ENCODE measurements at regions not wholly inside any gene's neighbourhood (a gene's known extent, or its start where the extent isn't known, plus 50 kb on each side); places are given as distances from the start of the nearest gene placed in this dataset.

DNA sequence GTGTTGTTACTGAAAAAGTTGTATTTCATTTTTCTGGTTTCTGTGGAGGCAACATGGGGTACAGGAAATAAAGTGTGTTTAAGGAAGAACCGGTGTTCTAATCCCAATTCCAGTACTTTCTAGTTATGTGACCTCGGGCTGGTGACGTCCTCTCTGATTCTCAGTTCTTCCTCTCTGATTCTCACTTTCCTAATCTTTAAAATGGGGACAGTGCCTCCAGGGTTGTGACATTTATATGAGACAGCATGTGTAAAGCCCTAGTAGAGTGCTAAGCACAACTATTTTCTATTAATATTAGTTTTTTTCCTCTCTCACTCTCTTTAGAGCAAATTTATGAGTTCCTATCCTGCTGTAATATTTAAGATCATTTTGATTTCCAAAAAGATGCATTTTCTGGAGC is 50.9 kb upstream of the PTPDC1 start:
- no peak overlapping the region for H3K4me3 ChIP-seq
- no peaks in the 10 kb centered on the region for H3K9me3 ChIP-seq
- H3K4me1 ChIP-seq, result peaks cover 10 to 26% (median 15%) of the 10 kb centered on the region in 4 donors
- no peaks in the 10 kb centered on the region for H3K36me3 ChIP-seq
- no peak overlapping the region for H3K27ac ChIP-seq
- 81 to 92% (median 91%) methylated on average over 3 of the region's 3 CpGs for WGBS, 5 donors
- DNase-seq, result no peak
- intact Hi-C loops (cut with DNase I; ENCODE audit: low total_unique reads), result no loop called here
- H3K27me3 ChIP-seq, result no peaks in the 10 kb centered on the region
- TF ChIP-seq POLR2A (IDR thresholded peaks at IDR 0.05), result no peak
- TF ChIP-seq POLR2AphosphoS5 (IDR thresholded peaks at IDR 0.05), result no peak
- no peak for TF ChIP-seq EP300 (IDR thresholded peaks at IDR 0.05)

DNA sequence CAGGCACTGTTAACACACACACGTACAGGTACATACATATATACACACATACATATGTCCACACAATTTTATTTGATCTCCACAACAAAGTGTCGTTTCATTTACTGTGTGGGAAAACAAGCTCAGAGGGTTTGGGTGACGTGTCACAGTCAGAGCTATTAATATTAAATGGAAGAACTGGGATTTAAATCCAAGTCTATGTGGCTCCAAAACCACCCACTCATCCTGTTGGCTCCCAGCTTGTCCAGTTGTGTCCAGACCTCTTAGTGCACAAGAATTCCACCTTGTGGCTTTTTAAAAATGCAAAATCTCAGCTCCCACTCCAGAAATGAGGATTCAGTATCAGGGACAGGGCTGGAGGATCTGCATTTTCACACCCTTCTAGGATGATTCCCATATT is 52.3 kb upstream of the PTPDC1 start:
- Histone ChIP-seq H3K27me3 (no peaks in the 10 kb centered on the region), H3K4me3 (peak overlapping the region in 2 of 4 donors; percentile 81 to 83), H3K4me1 (peaks cover 10 to 26% (median 15%) of the 10 kb centered on the region in 4 donors), H3K36me3 (no peaks in the 10 kb centered on the region), H3K27ac (peak overlapping the region in 1 of 5 donors; percentile 91), H3K9me3 (no peaks in the 10 kb centered on the region)
- TF ChIP-seq, protein P1, sequence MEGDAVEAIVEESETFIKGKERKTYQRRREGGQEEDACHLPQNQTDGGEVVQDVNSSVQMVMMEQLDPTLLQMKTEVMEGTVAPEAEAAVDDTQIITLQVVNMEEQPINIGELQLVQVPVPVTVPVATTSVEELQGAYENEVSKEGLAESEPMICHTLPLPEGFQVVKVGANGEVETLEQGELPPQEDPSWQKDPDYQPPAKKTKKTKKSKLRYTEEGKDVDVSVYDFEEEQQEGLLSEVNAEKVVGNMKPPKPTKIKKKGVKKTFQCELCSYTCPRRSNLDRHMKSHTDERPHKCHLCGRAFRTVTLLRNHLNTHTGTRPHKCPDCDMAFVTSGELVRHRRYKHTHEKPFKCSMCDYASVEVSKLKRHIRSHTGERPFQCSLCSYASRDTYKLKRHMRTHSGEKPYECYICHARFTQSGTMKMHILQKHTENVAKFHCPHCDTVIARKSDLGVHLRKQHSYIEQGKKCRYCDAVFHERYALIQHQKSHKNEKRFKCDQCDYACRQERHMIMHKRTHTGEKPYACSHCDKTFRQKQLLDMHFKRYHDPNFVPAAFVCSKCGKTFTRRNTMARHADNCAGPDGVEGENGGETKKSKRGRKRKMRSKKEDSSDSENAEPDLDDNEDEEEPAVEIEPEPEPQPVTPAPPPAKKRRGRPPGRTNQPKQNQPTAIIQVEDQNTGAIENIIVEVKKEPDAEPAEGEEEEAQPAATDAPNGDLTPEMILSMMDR (IDR thresholded peaks at IDR 0.05), result no peak
- TF ChIP-seq POLR2A (IDR thresholded peaks at IDR 0.05) (no peak), EP300 (IDR thresholded peaks at IDR 0.05) (no peak), POLR2AphosphoS5 (IDR thresholded peaks at IDR 0.05) (no peak)
- no peak for DNase-seq
- intact Hi-C loops (cut with DNase I; ENCODE audit: low total_unique reads), result no loop called here
- WGBS, 5 donors, result 65 to 79% (median 76%) methylated on average over 3 of the region's 3 CpGs

- Histone ChIP-seq H3K27me3 (no peaks in the 10 kb centered on the region), H3K36me3 (no peaks in the 10 kb centered on the region), H3K4me1 (peaks cover 10 to 26% (median 15%) of the 10 kb centered on the region in 4 donors), H3K9me3 (no peaks in the 10 kb centered on the region), H3K27ac (peak overlapping the region in 4 of 5 donors; percentile 84 to 94 (median 91)), H3K4me3 (peak overlapping the region; percentile 77 to 86 (median 82))
- DNase-seq, result no peak
- TF ChIP-seq POLR2A (IDR thresholded peaks at IDR 0.05), result no peak
- TF ChIP-seq, protein P1 (IDR thresholded peaks at IDR 0.05), result no peak
- 51 to 59% (median 56%) methylated on average over 8 of the region's 8 CpGs for WGBS, 5 donors
- intact Hi-C loops (cut with DNase I; ENCODE audit: low total_unique reads), result no loop called here
Observed at GRCh38 chr9:94031380-94031779, 52.9 kb upstream of the PTPDC1 start.

DNA sequence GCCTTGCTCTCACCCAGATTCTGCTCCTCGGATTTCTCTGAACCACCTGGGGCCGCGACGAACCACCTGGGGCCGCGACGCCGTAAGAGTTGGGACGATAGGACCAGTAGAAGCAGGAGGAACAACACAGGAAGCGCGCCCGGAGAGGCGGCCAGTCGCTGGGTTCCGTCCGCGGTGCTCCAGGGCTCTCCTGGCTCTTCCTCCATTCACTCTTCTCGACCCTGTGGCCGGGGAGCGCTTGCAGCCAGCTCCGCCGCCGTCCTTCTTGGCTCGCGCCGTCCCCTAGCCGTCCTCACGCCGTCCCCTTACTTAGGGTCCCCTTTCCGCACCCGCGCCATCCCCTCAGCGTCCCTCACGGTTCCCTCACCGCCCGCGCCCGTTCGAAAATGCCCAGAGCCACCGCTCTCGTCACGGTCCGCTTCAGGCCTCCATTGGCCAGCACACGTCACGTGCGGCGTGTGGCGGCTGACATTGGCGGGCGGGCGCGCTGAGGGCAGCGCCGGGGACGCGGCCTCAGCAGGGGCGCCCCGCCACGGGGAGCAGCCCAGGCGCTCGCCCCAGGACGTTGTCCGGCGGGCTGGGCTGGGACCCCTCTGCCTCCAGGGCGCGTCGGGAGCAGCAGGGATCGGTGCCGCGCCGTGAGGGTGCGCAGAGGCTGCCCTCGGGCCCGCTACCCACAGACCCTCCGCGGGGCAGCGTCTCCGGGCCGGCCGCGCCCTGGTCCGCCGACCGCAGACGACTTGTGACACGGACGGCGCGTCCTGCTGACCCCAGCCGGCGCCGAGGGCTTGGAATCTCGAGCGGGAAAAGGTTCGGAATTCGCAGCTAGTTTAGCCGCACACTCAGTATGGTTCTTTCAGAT is 53.7 kb upstream of the PTPDC1 start:
- 0 to 1% (median 0%) methylated on average over 44 to 97 of the region's 97 CpGs for WGBS, 5 donors
- DNase-seq, result peak; percentile 87 to 97
- Histone ChIP-seq H3K4me1 (peaks cover 10 to 26% (median 15%) of the 10 kb centered on the region in 4 donors), H3K9me3 (peaks cover 0 to 6% (median 2%) of the 10 kb centered on the region in 4 donors), H3K27me3 (no peaks in the 10 kb centered on the region), H3K27ac (peak overlapping the region; percentile 84 to 94 (median 91)), H3K4me3 (peak overlapping the region; percentile 77 to 86 (median 82)), H3K36me3 (no peaks in the 10 kb centered on the region)
- TF ChIP-seq POLR2AphosphoS5 (IDR thresholded peaks at IDR 0.05) (peak; percentile 60 to 83 (median 81)), POLR2A (IDR thresholded peaks at IDR 0.05) (peak in 1 of 4 donors; percentile 24)
- TF ChIP-seq, protein P1 (IDR thresholded peaks at IDR 0.05), result no peak
- intact Hi-C loops (cut with DNase I; ENCODE audit: low total_unique reads), result no loop called here

- WGBS, 5 donors, result 24 to 28% (median 26%) methylated on average over 6 of the region's 6 CpGs
- H3K9me3 ChIP-seq, result peaks cover 0 to 6% (median 2%) of the 10 kb centered on the region in 4 donors
- H3K36me3 ChIP-seq, result no peaks in the 10 kb centered on the region
- no peaks in the 10 kb centered on the region for H3K27me3 ChIP-seq
- peak overlapping the region; percentile 84 to 94 (median 91) for H3K27ac ChIP-seq
- intact Hi-C loops (cut with DNase I; ENCODE audit: low total_unique reads), result no loop called here
- TF ChIP-seq POLR2A (IDR thresholded peaks at IDR 0.05), result no peak
- TF ChIP-seq, protein P1 (IDR thresholded peaks at IDR 0.05), result no peak
- no peak for TF ChIP-seq POLR2AphosphoS5 (IDR thresholded peaks at IDR 0.05)
- TF ChIP-seq EP300 (IDR thresholded peaks at IDR 0.05), result no peak
- H3K4me3 ChIP-seq, result peak overlapping the region; percentile 77 to 86 (median 82)
- peaks cover 10 to 26% (median 15%) of the 10 kb centered on the region in 4 donors for H3K4me1 ChIP-seq
- no peak for DNase-seq
Observed at GRCh38 chr9:94029932-94030317, 54.3 kb upstream of the PTPDC1 start.

Measured in stomach (tissue), 8 donors.